HEK293 (cell line): ENCODE measurements at regions not wholly inside any gene's neighbourhood (a gene's known extent, or its start where the extent isn't known, plus 50 kb on each side); places are given as distances from the start of the nearest gene placed in this dataset.

Experiments used
- CTCF ChIA-PET: fragments of 350-600 bp; formaldehyde crosslinking; extraction: SDS; loops from one replicate; lab custom pipeline; 2021; ENCODE audit warnings: antibody characterized with exemption; lab: Yijun Ruan, JAX
- POLR2A ChIA-PET: fragments of 300-600 bp; formaldehyde crosslinking; extraction: SDS; loops from one replicate; lab custom pipeline; 2020; ENCODE audit warnings: antibody characterized with exemption, inconsistent platforms; lab: Yijun Ruan, JAX
- H3K27ac ChIP-seq: fragments of 200-500 bp; sonication (Bioruptor generic); 2 replicates; pipeline ENCODE4 v1.5.1; 2014; ENCODE audit warnings: low read depth, low read length, control low read depth, inconsistent platforms; ENCODE audit errors: extremely low read depth
- H3K36me3 ChIP-seq, 2 experiments: fragments of 200-500 bp in 1 of 2; sonication (Bioruptor generic) in 1 of 2; 1 replicate in 1 of 2; 2 replicates in 1 of 2; pipeline ENCODE4 v1.5.1; 2014 to 2017; ENCODE audit warnings: inconsistent platforms in 2 of 2, low read length in 2 of 2; ENCODE audit not compliant: control insufficient read depth in 2 of 2, insufficient read depth in 1 of 2
- H3K4me1 ChIP-seq: fragments of 200-500 bp; sonication (Bioruptor generic); 2 replicates; pipeline ENCODE4 v1.5.1; 2014; ENCODE audit warnings: mild to moderate bottlenecking, low read length, inconsistent platforms; ENCODE audit not compliant: control insufficient read depth, insufficient read depth
- H3K4me3 ChIP-seq: 2 replicates; pipeline ENCODE4 v1.5.1; 2011; ENCODE audit warnings: low read depth, mild to moderate bottlenecking, control low read depth, low read length, moderate library complexity
- H3K9me3 ChIP-seq: fragments of 200-500 bp; sonication (Bioruptor generic); 2 replicates; pipeline ENCODE4 v1.5.1; 2014; ENCODE audit warnings: low read depth, low read length, inconsistent platforms; ENCODE audit not compliant: control insufficient read depth, insufficient read depth
- EGR2 ChIP-seq: fragments of 450-650 bp; formaldehyde crosslinking; IDR thresholded peaks from 2 replicates; pipeline ENCODE4 v1.5.1; 2016; ENCODE audit warnings: low read depth, missing biosample characterization, missing genetic modification characterization
- GFI1B ChIP-seq: fragments of 450-650 bp; formaldehyde crosslinking; IDR thresholded peaks from 2 replicates; pipeline ENCODE4 v1.5.1; 2016; ENCODE audit warnings: missing biosample characterization, missing genetic modification characterization
- GLIS2 ChIP-seq: fragments of 450-650 bp; formaldehyde crosslinking; IDR thresholded peaks from 2 replicates; pipeline ENCODE4 v1.5.1; 2016; ENCODE audit warnings: missing biosample characterization, missing genetic modification characterization
- REPIN1 ChIP-seq: fragments of 450-650 bp; formaldehyde crosslinking; IDR thresholded peaks from 2 replicates; pipeline ENCODE4 v1.5.1; 2017; ENCODE audit warnings: missing biosample characterization, missing genetic modification characterization, low read depth
- ZFP41 ChIP-seq: fragments of 450-650 bp; formaldehyde crosslinking; IDR thresholded peaks from 2 replicates; pipeline ENCODE4 v1.5.1; 2016; ENCODE audit warnings: missing biosample characterization, missing genetic modification characterization, borderline replicate concordance
- ZNF121 ChIP-seq: fragments of 450-650 bp; formaldehyde crosslinking; IDR thresholded peaks from 2 replicates; pipeline ENCODE4 v1.5.1; 2016; ENCODE audit warnings: missing biosample characterization, missing genetic modification characterization
- ZNF157 ChIP-seq: fragments of 450-650 bp; formaldehyde crosslinking; IDR thresholded peaks from 2 replicates; pipeline ENCODE4 v1.5.1; 2016; ENCODE audit warnings: missing biosample characterization, missing genetic modification characterization
- ZNF223 ChIP-seq: fragments of 450-650 bp; formaldehyde crosslinking; IDR thresholded peaks from 2 replicates; pipeline ENCODE4 v1.5.1; 2016; ENCODE audit warnings: missing biosample characterization, missing genetic modification characterization
- ZNF274 ChIP-seq, 2 experiments: fragments of 200-500 bp in 1 of 2; fragments of 450-650 bp in 1 of 2; sonication (Bioruptor generic) in 1 of 2; formaldehyde crosslinking in 1 of 2; IDR thresholded peaks; 2 replicates each; pipeline versions ENCODE4 v1.5.1 to v1.6.1; 2014 to 2016; ENCODE audit warnings: borderline replicate concordance in 1 of 2, inconsistent platforms in 1 of 2, low read length in 1 of 2, missing biosample characterization in 1 of 2, missing genetic modification characterization in 1 of 2
- ZNF416 ChIP-seq: fragments of 450-650 bp; formaldehyde crosslinking; IDR thresholded peaks from 2 replicates; pipeline ENCODE4 v1.5.1; 2016; ENCODE audit warnings: missing biosample characterization, missing genetic modification characterization
- ZNF510 ChIP-seq: fragments of 450-650 bp; formaldehyde crosslinking; IDR thresholded peaks from 2 replicates; pipeline ENCODE4 v1.5.1; 2018; ENCODE audit warnings: mild to moderate bottlenecking, missing genetic modification characterization, missing biosample characterization; ENCODE audit not compliant: insufficient replicate concordance
- ZNF548 ChIP-seq: fragments of 450-650 bp; formaldehyde crosslinking; IDR thresholded peaks from 2 replicates; pipeline ENCODE4 v1.5.1; 2016; ENCODE audit warnings: missing biosample characterization, missing genetic modification characterization
- ZNF701 ChIP-seq: fragments of 450-650 bp; formaldehyde crosslinking; IDR thresholded peaks from 2 replicates; pipeline ENCODE4 v1.5.1; 2016; ENCODE audit warnings: missing biosample characterization, missing genetic modification characterization
- ZNF76 ChIP-seq: fragments of 450-650 bp; formaldehyde crosslinking; IDR thresholded peaks from 2 replicates; pipeline ENCODE4; 2016; ENCODE audit warnings: low read depth, missing biosample characterization, missing genetic modification characterization, borderline replicate concordance
- ZNF830 ChIP-seq: fragments of 450-650 bp; IDR thresholded peaks from 2 replicates; pipeline ENCODE4 v1.5.0; 2018; ENCODE audit warnings: missing biosample characterization, missing genetic modification characterization, low read depth, mild to moderate bottlenecking, moderate library complexity
- ZNF843 ChIP-seq: fragments of 450-650 bp; formaldehyde crosslinking; IDR thresholded peaks from 2 replicates; pipeline ENCODE4 v1.5.1; 2016; ENCODE audit warnings: missing biosample characterization, missing genetic modification characterization
- TF ChIP-seq, protein P1 (sequence below): fragments of 450-650 bp; formaldehyde crosslinking; IDR thresholded peaks from 2 replicates; pipeline ENCODE4 v1.5.1; 2016; ENCODE audit warnings: missing biosample characterization, missing genetic modification characterization
- TF ChIP-seq, protein P2 (sequence below): fragments of 450-650 bp; formaldehyde crosslinking; IDR thresholded peaks from 2 replicates; pipeline ENCODE4 v1.5.1; 2017; ENCODE audit warnings: missing biosample characterization, missing genetic modification characterization
- TF ChIP-seq, protein P3 (sequence below): fragments of 450-650 bp; formaldehyde crosslinking; IDR thresholded peaks from 2 replicates; pipeline ENCODE4 v1.5.1; 2016; ENCODE audit warnings: missing biosample characterization, missing genetic modification characterization, low read depth

- Histone ChIP-seq H3K9me3 (no peaks in the 10 kb centered on the region), H3K4me3 (no peak overlapping the region), H3K27ac (no peak overlapping the region), H3K36me3 (no peaks in the 10 kb centered on the region), H3K4me1 (no peaks in the 10 kb centered on the region)
- POLR2A ChIA-PET = interaction anchor here (0.5 kb wide), 1 partner anchor 138 kb away, joined by 4 read pairs; no protein-coding TSS in a partner anchor
- CTCF ChIA-PET = interaction anchor here (0.6 kb wide), 2 partner anchors 35 to 139 kb away, joined by 3 read pairs; no protein-coding TSS in a partner anchor
- TF ChIP-seq ZNF274 (IDR thresholded peaks at IDR 0.05; ENCODE audit: low read length) = no peak
- no peak for TF ChIP-seq ZNF274 (tag by site-specific recombination; IDR thresholded peaks at IDR 0.05; ENCODE audit: borderline replicate concordance)
- no peak for TF ChIP-seq ZNF510 (tag by site-specific recombination)
- no peak for TF ChIP-seq ZNF157 (tag by site-specific recombination)
- no peak for TF ChIP-seq GFI1B (tag by site-specific recombination)
- no peak for TF ChIP-seq ZNF416
- TF ChIP-seq GLIS2 (tag by site-specific recombination) = no peak
- TF ChIP-seq ZFP41 (tag by site-specific recombination) = no peak
- no peak for TF ChIP-seq ZNF223
- no peak for TF ChIP-seq ZNF830 (tag by site-specific recombination)
Observed at GRCh38 chr11:112418438-112418837, 157.8 kb upstream of the PLET1 start.

GRCh38 chr11:112421879-112422278 lies 161.2 kb upstream of the PLET1 start:
- Histone ChIP-seq H3K9me3 (no peaks in the 10 kb centered on the region), H3K4me3 (no peak overlapping the region), H3K27ac (no peak overlapping the region), H3K4me1 (no peaks in the 10 kb centered on the region)
- ChIA-PET CTCF (interaction anchor here (1.6 to 1.8 kb wide), 2 partner anchors 18 to 133 kb away, joined by 3 to 4 read pairs; no protein-coding TSS in a partner anchor), POLR2A (no interaction called here)
- TF ChIP-seq, protein P1, sequence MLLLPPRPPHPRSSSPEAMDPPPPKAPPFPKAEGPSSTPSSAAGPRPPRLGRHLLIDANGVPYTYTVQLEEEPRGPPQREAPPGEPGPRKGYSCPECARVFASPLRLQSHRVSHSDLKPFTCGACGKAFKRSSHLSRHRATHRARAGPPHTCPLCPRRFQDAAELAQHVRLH (tag by site-specific recombination) = no peak
- TF ChIP-seq REPIN1 (tag by site-specific recombination) (no peak), ZNF701 (tag by site-specific recombination) (no peak), ZNF548 (tag by site-specific recombination) (no peak), ZFP41 (tag by site-specific recombination) (no peak), ZNF121 (no peak), ZNF843 (tag by site-specific recombination) (no peak), EGR2 (no peak), ZNF76 (tag by site-specific recombination) (no peak)
- TF ChIP-seq, protein P2, sequence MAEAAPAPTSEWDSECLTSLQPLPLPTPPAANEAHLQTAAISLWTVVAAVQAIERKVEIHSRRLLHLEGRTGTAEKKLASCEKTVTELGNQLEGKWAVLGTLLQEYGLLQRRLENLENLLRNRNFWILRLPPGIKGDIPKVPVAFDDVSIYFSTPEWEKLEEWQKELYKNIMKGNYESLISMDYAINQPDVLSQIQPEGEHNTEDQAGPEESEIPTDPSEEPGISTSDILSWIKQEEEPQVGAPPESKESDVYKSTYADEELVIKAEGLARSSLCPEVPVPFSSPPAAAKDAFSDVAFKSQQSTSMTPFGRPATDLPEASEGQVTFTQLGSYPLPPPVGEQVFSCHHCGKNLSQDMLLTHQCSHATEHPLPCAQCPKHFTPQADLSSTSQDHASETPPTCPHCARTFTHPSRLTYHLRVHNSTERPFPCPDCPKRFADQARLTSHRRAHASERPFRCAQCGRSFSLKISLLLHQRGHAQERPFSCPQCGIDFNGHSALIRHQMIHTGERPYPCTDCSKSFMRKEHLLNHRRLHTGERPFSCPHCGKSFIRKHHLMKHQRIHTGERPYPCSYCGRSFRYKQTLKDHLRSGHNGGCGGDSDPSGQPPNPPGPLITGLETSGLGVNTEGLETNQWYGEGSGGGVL (tag by site-specific recombination) = no peak
- TF ChIP-seq, protein P3, sequence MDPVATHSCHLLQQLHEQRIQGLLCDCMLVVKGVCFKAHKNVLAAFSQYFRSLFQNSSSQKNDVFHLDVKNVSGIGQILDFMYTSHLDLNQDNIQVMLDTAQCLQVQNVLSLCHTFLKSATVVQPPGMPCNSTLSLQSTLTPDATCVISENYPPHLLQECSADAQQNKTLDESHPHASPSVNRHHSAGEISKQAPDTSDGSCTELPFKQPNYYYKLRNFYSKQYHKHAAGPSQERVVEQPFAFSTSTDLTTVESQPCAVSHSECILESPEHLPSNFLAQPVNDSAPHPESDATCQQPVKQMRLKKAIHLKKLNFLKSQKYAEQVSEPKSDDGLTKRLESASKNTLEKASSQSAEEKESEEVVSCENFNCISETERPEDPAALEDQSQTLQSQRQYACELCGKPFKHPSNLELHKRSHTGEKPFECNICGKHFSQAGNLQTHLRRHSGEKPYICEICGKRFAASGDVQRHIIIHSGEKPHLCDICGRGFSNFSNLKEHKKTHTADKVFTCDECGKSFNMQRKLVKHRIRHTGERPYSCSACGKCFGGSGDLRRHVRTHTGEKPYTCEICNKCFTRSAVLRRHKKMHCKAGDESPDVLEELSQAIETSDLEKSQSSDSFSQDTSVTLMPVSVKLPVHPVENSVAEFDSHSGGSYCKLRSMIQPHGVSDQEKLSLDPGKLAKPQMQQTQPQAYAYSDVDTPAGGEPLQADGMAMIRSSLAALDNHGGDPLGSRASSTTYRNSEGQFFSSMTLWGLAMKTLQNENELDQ = no peak
- TF ChIP-seq, all 188 proteins: peak for 0
- no peaks in the 10 kb centered on the region for H3K36me3 ChIP-seq
